Ishikawa (cell line): ENCODE measurements at regions not wholly inside any gene's neighbourhood (a gene's known extent, or its start where the extent isn't known, plus 50 kb on each side); places are given as distances from the start of the nearest gene placed in this dataset.
A peak's percentile ranks its signal among the peaks of the same experiment; 100 is the strongest.

ENCODE experiments used
- CEBPB ChIP-seq: IDR thresholded peaks from 2 replicates; pipeline ENCODE4 v1.6.1; 2012
- CREB1 ChIP-seq: IDR thresholded peaks from 2 replicates; pipeline ENCODE4 v1.6.1; 2012; ENCODE audit warnings: low read depth
- EGR1 ChIP-seq: IDR thresholded peaks from 2 replicates; pipeline ENCODE4 v1.6.1; 2012
- EP300 ChIP-seq: IDR thresholded peaks from 2 replicates; pipeline ENCODE4 v1.6.1; 2012; ENCODE audit warnings: borderline replicate concordance
- FOXM1 ChIP-seq: IDR thresholded peaks from 2 replicates; pipeline ENCODE4 v1.6.1; 2012; ENCODE audit warnings: low read depth, borderline replicate concordance
- NFIC ChIP-seq: IDR thresholded peaks from 2 replicates; pipeline ENCODE4 v1.6.1; 2012
- RAD21 ChIP-seq: IDR thresholded peaks from 2 replicates; pipeline ENCODE4 v1.6.1; 2012; ENCODE audit warnings: low read depth
- REST ChIP-seq: IDR thresholded peaks from 2 replicates; pipeline ENCODE4 v1.6.1; 2012; ENCODE audit warnings: low read depth, mild to moderate bottlenecking
- TAF1 ChIP-seq: IDR thresholded peaks from 2 replicates; pipeline ENCODE4 v1.6.1; 2012; ENCODE audit warnings: low read depth, mild to moderate bottlenecking
- TCF12 ChIP-seq: IDR thresholded peaks from 2 replicates; pipeline ENCODE4 v1.6.1; 2012; ENCODE audit warnings: low read depth
- TEAD4 ChIP-seq: IDR thresholded peaks from 2 replicates; pipeline ENCODE4 v1.6.1; 2012
- YY1 ChIP-seq: IDR thresholded peaks from 2 replicates; pipeline ENCODE4 v1.6.1; 2012; ENCODE audit warnings: low read depth
- ZBTB7A ChIP-seq: IDR thresholded peaks from 2 replicates; pipeline ENCODE4 v1.6.1; 2012; ENCODE audit warnings: low read depth
- TF ChIP-seq, protein P1 (sequence below): IDR thresholded peaks from 2 replicates; pipeline ENCODE4 v1.6.1; 2012
- TF ChIP-seq, protein P2 (sequence below): IDR thresholded peaks from 2 replicates; pipeline ENCODE4 v1.6.1; 2012

- no peak for TF ChIP-seq RAD21
- TF ChIP-seq, protein P1, sequence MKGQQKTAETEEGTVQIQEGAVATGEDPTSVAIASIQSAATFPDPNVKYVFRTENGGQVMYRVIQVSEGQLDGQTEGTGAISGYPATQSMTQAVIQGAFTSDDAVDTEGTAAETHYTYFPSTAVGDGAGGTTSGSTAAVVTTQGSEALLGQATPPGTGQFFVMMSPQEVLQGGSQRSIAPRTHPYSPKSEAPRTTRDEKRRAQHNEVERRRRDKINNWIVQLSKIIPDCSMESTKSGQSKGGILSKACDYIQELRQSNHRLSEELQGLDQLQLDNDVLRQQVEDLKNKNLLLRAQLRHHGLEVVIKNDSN = no peak
- TF ChIP-seq CEBPB = no peak
- no peak for TF ChIP-seq YY1
- TF ChIP-seq TAF1 = no peak
- TF ChIP-seq, protein P2, sequence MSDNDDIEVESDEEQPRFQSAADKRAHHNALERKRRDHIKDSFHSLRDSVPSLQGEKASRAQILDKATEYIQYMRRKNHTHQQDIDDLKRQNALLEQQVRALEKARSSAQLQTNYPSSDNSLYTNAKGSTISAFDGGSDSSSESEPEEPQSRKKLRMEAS = no peak
- no peak for TF ChIP-seq EP300
These were observed 117.2 kb upstream of the CD93 start for GRCh38 chr20:23203310-23203709.

GRCh38 chr20:23201658-23202057 is 115.5 kb upstream of the CD93 start:
- no peak for TF ChIP-seq YY1

DNA sequence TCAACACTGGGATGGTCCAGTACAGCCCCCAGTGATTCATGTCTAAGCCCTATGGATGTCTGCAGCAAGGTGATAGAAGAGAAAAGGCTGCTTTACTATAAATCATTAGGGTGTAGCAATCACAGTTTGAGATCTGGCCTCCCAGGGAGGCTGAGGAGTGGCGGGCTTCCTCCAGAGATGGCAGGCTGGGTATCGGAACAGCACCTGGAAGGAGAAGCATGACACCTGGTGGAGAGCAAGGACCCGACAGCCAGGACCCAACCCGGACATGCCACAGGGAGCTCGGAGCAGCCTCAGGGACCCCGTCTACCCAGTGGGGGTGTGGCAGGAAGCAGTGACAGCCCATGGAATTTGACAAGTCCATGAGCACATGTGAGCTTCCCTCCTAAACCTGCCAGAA is 114.8 kb upstream of the CD93 start:
- TF ChIP-seq TCF12 = no peak
- no peak for TF ChIP-seq EP300
- TF ChIP-seq RAD21 = peak; percentile 38; the same call in 1 of the 2 replicates
- TF ChIP-seq REST = no peak

GRCh38 chr20:23200413-23200812 is 114.3 kb upstream of the CD93 start:
- TF ChIP-seq RAD21 = no peak
- no peak for TF ChIP-seq EGR1
- TF ChIP-seq YY1 = no peak

DNA sequence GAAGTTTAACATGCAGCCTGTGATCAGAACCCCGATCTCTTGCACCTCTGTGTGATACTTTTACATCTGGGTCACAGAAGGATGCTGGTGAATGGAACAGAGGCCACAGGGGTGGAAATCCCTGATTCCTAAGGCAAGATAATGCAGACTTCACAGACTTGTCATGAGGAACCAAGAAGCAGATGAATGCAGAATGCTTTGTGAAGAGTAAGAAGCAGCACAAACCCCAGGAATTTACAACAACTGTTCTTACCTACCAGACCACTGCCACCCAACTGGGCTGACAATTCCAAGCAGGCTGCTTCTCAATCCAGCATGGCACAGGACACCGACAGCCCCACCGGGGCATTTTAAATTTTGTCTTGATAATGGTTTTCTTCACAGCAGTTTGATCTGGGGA is 113.2 kb upstream of the CD93 start:
- no peak for TF ChIP-seq RAD21
- no peak for TF ChIP-seq YY1
- TF ChIP-seq TEAD4 = no peak
- no peak for TF ChIP-seq FOXM1
- no peak for TF ChIP-seq CEBPB
- no peak for TF ChIP-seq EGR1
- TF ChIP-seq, protein P1 = no peak
- no peak for TF ChIP-seq TAF1
- no peak for TF ChIP-seq CREB1
- TF ChIP-seq TCF12 = no peak
- no peak for TF ChIP-seq ZBTB7A

GRCh38 chr20:23198815-23199214 is 112.7 kb upstream of the CD93 start:
- TF ChIP-seq TEAD4 (no peak), YY1 (no peak), EGR1 (no peak), CREB1 (no peak), TCF12 (no peak), REST (no peak), ZBTB7A (no peak), CEBPB (no peak), EP300 (no peak), RAD21 (no peak), FOXM1 (no peak), TAF1 (no peak), NFIC (no peak)
- TF ChIP-seq, protein P2 = no peak
- TF ChIP-seq, protein P1 = no peak

DNA sequence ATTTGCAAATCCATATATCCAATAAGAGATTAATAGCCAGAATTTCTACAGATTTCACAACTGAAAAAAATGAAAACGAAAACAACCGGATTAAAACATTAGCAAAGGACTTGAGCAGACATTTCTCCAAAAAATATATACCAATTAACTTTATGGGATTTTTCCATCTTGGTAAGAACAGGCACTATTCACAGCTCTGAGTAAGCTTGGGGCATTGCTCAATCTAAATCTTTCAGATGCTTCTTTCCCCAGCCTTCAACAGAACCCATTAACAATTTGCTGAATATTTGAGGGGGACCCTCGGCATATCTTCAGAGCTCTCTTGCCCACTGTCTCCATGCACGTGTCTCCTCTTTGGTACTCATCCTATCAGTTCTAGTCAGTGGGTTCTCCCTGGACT is 111.7 kb upstream of the CD93 start:
- no peak for TF ChIP-seq TAF1
- TF ChIP-seq RAD21 = no peak
- TF ChIP-seq CEBPB = no peak
- no peak for TF ChIP-seq TEAD4
- no peak for TF ChIP-seq FOXM1
- TF ChIP-seq NFIC = no peak
- TF ChIP-seq, protein P1 = no peak
- TF ChIP-seq REST = no peak
- no peak for TF ChIP-seq CREB1
- TF ChIP-seq ZBTB7A = no peak
- TF ChIP-seq EP300 = no peak
- TF ChIP-seq, protein P2 = no peak
- no peak for TF ChIP-seq EGR1
- no peak for TF ChIP-seq YY1
- TF ChIP-seq TCF12 = no peak
